HEK293T (cell line): ENCODE measurements at regions not wholly inside any gene's neighbourhood (a gene's known extent, or its start where the extent isn't known, plus 50 kb on each side); places are given as distances from the start of the nearest gene placed in this dataset.

ENCODE experiments used
- ARNT ChIP-seq: fragments of 450-650 bp; IDR thresholded peaks from 2 replicates; pipeline ENCODE4 v1.6.1; 2017; ENCODE audit warnings: mild to moderate bottlenecking
- BHLHE40 ChIP-seq: fragments of 450-650 bp; IDR thresholded peaks from 2 replicates; pipeline ENCODE4 v1.6.1; 2016; ENCODE audit warnings: mild to moderate bottlenecking, moderate library complexity, borderline replicate concordance
- CTBP1 ChIP-seq: fragments of 450-650 bp; IDR thresholded peaks from 2 replicates; pipeline ENCODE4 v1.6.1; 2016; ENCODE audit warnings: borderline replicate concordance
- ELF4 ChIP-seq: fragments of 450-650 bp; IDR thresholded peaks from 2 replicates; pipeline ENCODE4 v1.6.1; 2017; ENCODE audit warnings: antibody characterized with exemption
- FOXK2 ChIP-seq: fragments of 450-650 bp; IDR thresholded peaks from 2 replicates; pipeline ENCODE4 v1.6.1; 2016; ENCODE audit warnings: mild to moderate bottlenecking
- FOXM1 ChIP-seq: fragments of 450-650 bp; IDR thresholded peaks from 2 replicates; pipeline ENCODE4 v1.6.1; 2017; ENCODE audit warnings: mild to moderate bottlenecking, borderline replicate concordance
- NFRKB ChIP-seq: fragments of 450-650 bp; IDR thresholded peaks from 2 replicates; pipeline ENCODE4 v1.6.1; 2016; ENCODE audit warnings: mild to moderate bottlenecking, moderate library complexity
- SUZ12 ChIP-seq: fragments of 450-650 bp; IDR thresholded peaks from 2 replicates; pipeline ENCODE4 v1.6.1; 2016; ENCODE audit warnings: mild to moderate bottlenecking
- ZNF384 ChIP-seq: fragments of 450-650 bp; IDR thresholded peaks from 2 replicates; pipeline ENCODE4 v1.6.1; 2016

GRCh38 chr21:14758849-14759248 is 212.7 kb upstream of the SAMSN1 start:
- TF ChIP-seq FOXK2 (no peak), BHLHE40 (no peak), CTBP1 (no peak), ARNT (no peak), SUZ12 (no peak), FOXM1 (no peak), NFRKB (no peak), ELF4 (no peak), ZNF384 (no peak)
